Stimulated activated CD4-positive, alpha-beta T cell treated with anti-CD3 and anti-CD28 coated beads, Interleukin-15, amount 100 ng/mL, for 1 hour (primary cell): ENCODE measurements at regions not wholly inside any gene's neighbourhood (a gene's known extent, or its start where the extent isn't known, plus 50 kb on each side); places are given as distances from the start of the nearest gene placed in this dataset.

Source experiments
- DNase-seq, 2 donors: peaks; one replicate each; pipeline ENCODE4 v3.0.0-alpha.2; 2020; ENCODE audit warnings: low read depth in 1 of 2, low spot score in 1 of 2

- DNase-seq: no peak
Measured at GRCh38 chr2:12080360-12080759, 333.9 kb downstream of the LPIN1 start.

GRCh38 chr2:12081481-12082210 is 335.2 kb downstream of the LPIN1 start:
- DNase-seq: no peak

- no peak for DNase-seq
Measured at GRCh38 chr2:12083081-12083581, 336.7 kb downstream of the LPIN1 start.

- no peak for DNase-seq
Measured at GRCh38 chr2:12083713-12084419, 337.4 kb downstream of the LPIN1 start.

- no peak for DNase-seq
Measured at GRCh38 chr2:12087175-12087574, 340.7 kb downstream of the LPIN1 start.

- no peak for DNase-seq
Measured at GRCh38 chr2:12087671-12088380, 341.4 kb downstream of the LPIN1 start.

- DNase-seq: no peak
Measured at GRCh38 chr2:12089001-12089400, 342.6 kb downstream of the LPIN1 start.

GRCh38 chr2:12089496-12089895 is 343.1 kb downstream of the LPIN1 start:
- no peak for DNase-seq

- no peak for DNase-seq
Measured at GRCh38 chr2:12090072-12090471, 343.6 kb downstream of the LPIN1 start.

GRCh38 chr2:12090590-12090989 is 344.2 kb downstream of the LPIN1 start:
- no peak for DNase-seq

GRCh38 chr2:12091201-12091806 is 344.9 kb downstream of the LPIN1 start:
- no peak for DNase-seq

- no peak for DNase-seq
Measured at GRCh38 chr2:12094134-12094533, 347.7 kb downstream of the LPIN1 start.

- DNase-seq: no peak
Measured at GRCh38 chr2:12096051-12096787, 349.8 kb downstream of the LPIN1 start.

GRCh38 chr2:12096788-12097449 is 350.5 kb downstream of the LPIN1 start:
- DNase-seq: no peak

- no peak for DNase-seq
Measured at GRCh38 chr2:12097859-12098258, 351.4 kb downstream of the LPIN1 start.

- DNase-seq: no peak
Measured at GRCh38 chr2:12099374-12099773, 352.9 kb downstream of the LPIN1 start.

- DNase-seq: no peak
Measured at GRCh38 chr2:12102679-12103078, 356.2 kb downstream of the LPIN1 start.

- no peak for DNase-seq
Measured at GRCh38 chr2:12105180-12105579, 358.7 kb downstream of the LPIN1 start.

- DNase-seq: peak in 1 of 2 donors; percentile 4
Measured at GRCh38 chr2:12106440-12107080, 360.1 kb downstream of the LPIN1 start.

GRCh38 chr2:12107321-12107720 is 360.9 kb downstream of the LPIN1 start:
- no peak for DNase-seq
